ENCODE measurements at regions not wholly inside any gene's neighbourhood (a gene's known extent, or its start where the extent isn't known, plus 50 kb on each side); places are given as distances from the start of the nearest gene placed in this dataset.

GRCh38 chr9:108281696-108282095 is 574.1 kb downstream of the ACTL7B start:
- no peaks in the 10 kb centered on the region for H3K36me3 ChIP-seq (ENCODE audit: insufficient read depth in 1 of 2, low read depth in 1 of 2)
- ATAC-seq (no peak), DNase-seq (no peak)
- no peak overlapping the region for H3K4me3 ChIP-seq
- no peaks in the 10 kb centered on the region for H3K27me3 ChIP-seq (ENCODE audit: insufficient read depth in 3 of 3, low read length in 2 of 3)
- TF ChIP-seq CTCF (IDR thresholded peaks at IDR 0.05): no peak
- WGBS, 3 donors: 85 to 95% (median 89%) methylated on average over 1 of the region's 1 CpG
- H3K4me1 ChIP-seq: no peaks in the 10 kb centered on the region
- no peak overlapping the region for H3K27ac ChIP-seq
- intact Hi-C loops (cut with DNase I): no loop called here
- H3K9me3 ChIP-seq: no peaks in the 10 kb centered on the region

GRCh38 chr9:108278341-108278740 is 577.4 kb downstream of the ACTL7B start:
- intact Hi-C loops (cut with DNase I): loop anchor here in 1 of 2 donors (10.0 kb wide), 2 partner anchors 424 to 644 kb away; no protein-coding TSS in a partner anchor
- TF ChIP-seq CTCF (IDR thresholded peaks at IDR 0.05): no peak
- Histone ChIP-seq H3K9me3 (no peaks in the 10 kb centered on the region), H3K27me3 (ENCODE audit: insufficient read depth in 3 of 3, low read length in 2 of 3) (no peaks in the 10 kb centered on the region), H3K4me1 (no peaks in the 10 kb centered on the region), H3K36me3 (ENCODE audit: insufficient read depth in 1 of 2, low read depth in 1 of 2) (no peaks in the 10 kb centered on the region), H3K4me3 (no peak overlapping the region), H3K27ac (no peak overlapping the region)
- DNase-seq (no peak), ATAC-seq (peak in 1 of 4 donors; percentile 35)

- Histone ChIP-seq H3K27ac (no peak overlapping the region), H3K9me3 (no peaks in the 10 kb centered on the region), H3K4me1 (peaks cover 3% of the 10 kb centered on the region), H3K4me3 (no peak overlapping the region), H3K36me3 (ENCODE audit: insufficient read depth in 1 of 2, low read depth in 1 of 2) (no peaks in the 10 kb centered on the region), H3K27me3 (ENCODE audit: insufficient read depth in 3 of 3, low read length in 2 of 3) (no peaks in the 10 kb centered on the region)
- TF ChIP-seq CTCF (IDR thresholded peaks at IDR 0.05): no peak
- intact Hi-C loops (cut with DNase I): loop anchor here in 1 of 2 donors (10.0 kb wide), 2 partner anchors 422 to 642 kb away; no protein-coding TSS in a partner anchor
- ATAC-seq (no peak), DNase-seq (no peak)
These were observed 578.6 kb downstream of the ACTL7B start for GRCh38 chr9:108277216-108277615.

GRCh38 chr9:108275906-108276305 is 579.9 kb downstream of the ACTL7B start:
- no peak overlapping the region for H3K4me3 ChIP-seq
- peaks cover 8% of the 10 kb centered on the region for H3K4me1 ChIP-seq
- H3K9me3 ChIP-seq: no peaks in the 10 kb centered on the region
- H3K27me3 ChIP-seq (ENCODE audit: insufficient read depth in 3 of 3, low read length in 2 of 3): no peaks in the 10 kb centered on the region
- no peaks in the 10 kb centered on the region for H3K36me3 ChIP-seq (ENCODE audit: insufficient read depth in 1 of 2, low read depth in 1 of 2)
- no peak for TF ChIP-seq CTCF (IDR thresholded peaks at IDR 0.05)
- intact Hi-C loops (cut with DNase I): loop anchor here in 1 of 2 donors (10.0 kb wide), 2 partner anchors 421 to 641 kb away; no protein-coding TSS in a partner anchor
- no peak for DNase-seq
- no peak overlapping the region for H3K27ac ChIP-seq
- WGBS, 3 donors: 94 to 96% (median 95%) methylated on average over 2 of the region's 2 CpGs
- no peak for ATAC-seq

- H3K9me3 ChIP-seq: no peaks in the 10 kb centered on the region
- H3K27ac ChIP-seq: no peak overlapping the region
- intact Hi-C loops (cut with DNase I): loop anchor here in 1 of 2 donors (5.0 to 10.0 kb wide), 3 partner anchors 123 to 640 kb away; no protein-coding TSS in a partner anchor
- ATAC-seq: peak in 1 of 4 donors; percentile 46
- no peaks in the 10 kb centered on the region for H3K27me3 ChIP-seq (ENCODE audit: insufficient read depth in 3 of 3, low read length in 2 of 3)
- H3K4me3 ChIP-seq: no peak overlapping the region
- peaks cover 8% of the 10 kb centered on the region for H3K4me1 ChIP-seq
- no peak for TF ChIP-seq CTCF (IDR thresholded peaks at IDR 0.05)
- WGBS, 3 donors: 82 to 90% (median 84%) methylated on average over 5 of the region's 5 CpGs
- H3K36me3 ChIP-seq (ENCODE audit: insufficient read depth in 1 of 2, low read depth in 1 of 2): no peaks in the 10 kb centered on the region
- DNase-seq: no peak
These were observed 580.8 kb downstream of the ACTL7B start for GRCh38 chr9:108274971-108275370.
